ENCODE measurements at regions not wholly inside any gene's neighbourhood (a gene's known extent, or its start where the extent isn't known, plus 50 kb on each side); places are given as distances from the start of the nearest gene placed in this dataset.

DNA sequence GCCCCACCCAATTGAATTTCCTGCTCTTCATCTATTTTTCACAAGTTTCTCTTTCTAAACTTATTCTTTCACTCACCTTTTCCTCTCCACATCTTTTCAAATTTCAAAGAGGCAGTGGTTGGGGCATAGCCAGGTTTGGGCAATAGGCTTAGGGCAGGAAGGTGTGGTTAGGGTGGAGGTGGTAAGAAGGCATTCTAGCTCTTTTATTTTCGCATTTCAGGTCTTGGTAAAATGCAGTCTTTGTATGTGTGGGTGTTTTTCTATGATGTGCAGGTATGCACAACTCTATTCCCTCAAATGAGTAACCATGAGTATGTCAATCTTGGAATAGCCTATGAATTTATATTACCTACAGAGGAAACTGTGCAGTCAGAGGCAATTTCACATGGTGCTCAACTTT lies 129.8 kb upstream of the IFNE start:
- intact Hi-C loops (cut with DNase I) = no loop called here
- no peak overlapping the region for H3K4me3 ChIP-seq
- 44 to 59% (median 55%) methylated on average over 1 of the region's 1 CpG for WGBS, 4 donors
- TF ChIP-seq POLR2A (IDR thresholded peaks at IDR 0.05) = no peak
- TF ChIP-seq, protein P1, sequence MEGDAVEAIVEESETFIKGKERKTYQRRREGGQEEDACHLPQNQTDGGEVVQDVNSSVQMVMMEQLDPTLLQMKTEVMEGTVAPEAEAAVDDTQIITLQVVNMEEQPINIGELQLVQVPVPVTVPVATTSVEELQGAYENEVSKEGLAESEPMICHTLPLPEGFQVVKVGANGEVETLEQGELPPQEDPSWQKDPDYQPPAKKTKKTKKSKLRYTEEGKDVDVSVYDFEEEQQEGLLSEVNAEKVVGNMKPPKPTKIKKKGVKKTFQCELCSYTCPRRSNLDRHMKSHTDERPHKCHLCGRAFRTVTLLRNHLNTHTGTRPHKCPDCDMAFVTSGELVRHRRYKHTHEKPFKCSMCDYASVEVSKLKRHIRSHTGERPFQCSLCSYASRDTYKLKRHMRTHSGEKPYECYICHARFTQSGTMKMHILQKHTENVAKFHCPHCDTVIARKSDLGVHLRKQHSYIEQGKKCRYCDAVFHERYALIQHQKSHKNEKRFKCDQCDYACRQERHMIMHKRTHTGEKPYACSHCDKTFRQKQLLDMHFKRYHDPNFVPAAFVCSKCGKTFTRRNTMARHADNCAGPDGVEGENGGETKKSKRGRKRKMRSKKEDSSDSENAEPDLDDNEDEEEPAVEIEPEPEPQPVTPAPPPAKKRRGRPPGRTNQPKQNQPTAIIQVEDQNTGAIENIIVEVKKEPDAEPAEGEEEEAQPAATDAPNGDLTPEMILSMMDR (IDR thresholded peaks at IDR 0.05) = no peak
- no peaks in the 10 kb centered on the region for H3K9me3 ChIP-seq (replicated peaks in 1 of 3)
- H3K27ac ChIP-seq = no peak overlapping the region
- no peaks in the 10 kb centered on the region for H3K36me3 ChIP-seq (replicated peaks in 1 of 2)
- no peaks in the 10 kb centered on the region for H3K4me1 ChIP-seq (replicated peaks in 1 of 2)
- no peaks in the 10 kb centered on the region for H3K27me3 ChIP-seq
- DNase-seq = no peak

DNA sequence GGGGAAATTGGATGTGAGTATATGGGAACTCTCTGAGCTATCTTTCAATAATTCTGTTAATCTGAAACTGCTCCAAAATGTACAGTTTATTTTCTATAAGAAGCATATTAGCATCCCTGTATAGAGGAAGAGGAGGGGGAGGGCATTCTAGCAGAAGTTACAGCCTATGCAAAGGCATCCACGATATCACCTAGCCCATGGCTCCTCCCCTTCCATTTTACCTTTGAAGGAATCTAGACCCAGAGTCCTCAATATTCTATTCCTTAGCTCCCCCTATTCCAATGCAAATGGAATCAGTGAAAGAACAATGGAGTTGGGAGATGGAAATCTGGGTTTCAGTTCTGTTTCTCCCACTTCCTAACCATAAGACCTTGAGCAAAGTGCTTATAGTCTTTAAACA lies 132.9 kb upstream of the IFNE start:
- no peaks in the 10 kb centered on the region for H3K27me3 ChIP-seq
- H3K27ac ChIP-seq = no peak overlapping the region
- WGBS, 4 donors = 18 to 30% (median 29%) methylated on average over 1 of the region's 1 CpG
- intact Hi-C loops (cut with DNase I) = no loop called here
- H3K36me3 ChIP-seq (replicated peaks in 1 of 2) = no peaks in the 10 kb centered on the region
- H3K4me1 ChIP-seq (replicated peaks in 1 of 2) = no peaks in the 10 kb centered on the region
- TF ChIP-seq, protein P1 (IDR thresholded peaks at IDR 0.05) = no peak
- no peak for TF ChIP-seq POLR2A (IDR thresholded peaks at IDR 0.05)
- H3K9me3 ChIP-seq (replicated peaks in 1 of 3) = no peaks in the 10 kb centered on the region
- no peak overlapping the region for H3K4me3 ChIP-seq
- DNase-seq = no peak

DNA sequence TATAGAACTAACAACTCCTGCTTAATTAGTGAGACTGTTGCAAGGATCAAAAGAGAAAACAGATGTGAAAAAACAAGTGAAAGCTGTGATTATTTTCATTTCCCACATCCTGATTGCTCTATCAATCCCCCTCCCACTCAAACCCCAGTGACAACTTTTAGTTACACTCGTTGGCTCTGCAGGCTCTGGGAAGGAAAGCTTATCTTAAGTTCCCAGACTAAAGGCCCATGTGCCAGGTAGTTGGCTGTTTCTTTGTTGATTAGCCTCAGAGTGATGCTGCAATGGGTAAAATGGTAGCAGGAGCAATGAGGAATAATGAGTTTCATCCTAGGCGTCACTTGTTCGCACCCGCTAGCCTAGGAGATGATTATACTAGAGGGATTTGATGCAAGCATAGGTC lies 133.3 kb upstream of the IFNE start:
- Histone ChIP-seq H3K9me3 (replicated peaks in 1 of 3) (no peaks in the 10 kb centered on the region), H3K36me3 (replicated peaks in 1 of 2) (no peaks in the 10 kb centered on the region), H3K4me3 (no peak overlapping the region), H3K4me1 (replicated peaks in 1 of 2) (no peaks in the 10 kb centered on the region), H3K27ac (no peak overlapping the region), H3K27me3 (no peaks in the 10 kb centered on the region)
- intact Hi-C loops (cut with DNase I) = no loop called here
- WGBS, 4 donors = 64 to 77% (median 73%) methylated on average over 4 of the region's 4 CpGs
- DNase-seq = no peak
- no peak for TF ChIP-seq POLR2A (IDR thresholded peaks at IDR 0.05)
- TF ChIP-seq, protein P1 (IDR thresholded peaks at IDR 0.05) = no peak

DNA sequence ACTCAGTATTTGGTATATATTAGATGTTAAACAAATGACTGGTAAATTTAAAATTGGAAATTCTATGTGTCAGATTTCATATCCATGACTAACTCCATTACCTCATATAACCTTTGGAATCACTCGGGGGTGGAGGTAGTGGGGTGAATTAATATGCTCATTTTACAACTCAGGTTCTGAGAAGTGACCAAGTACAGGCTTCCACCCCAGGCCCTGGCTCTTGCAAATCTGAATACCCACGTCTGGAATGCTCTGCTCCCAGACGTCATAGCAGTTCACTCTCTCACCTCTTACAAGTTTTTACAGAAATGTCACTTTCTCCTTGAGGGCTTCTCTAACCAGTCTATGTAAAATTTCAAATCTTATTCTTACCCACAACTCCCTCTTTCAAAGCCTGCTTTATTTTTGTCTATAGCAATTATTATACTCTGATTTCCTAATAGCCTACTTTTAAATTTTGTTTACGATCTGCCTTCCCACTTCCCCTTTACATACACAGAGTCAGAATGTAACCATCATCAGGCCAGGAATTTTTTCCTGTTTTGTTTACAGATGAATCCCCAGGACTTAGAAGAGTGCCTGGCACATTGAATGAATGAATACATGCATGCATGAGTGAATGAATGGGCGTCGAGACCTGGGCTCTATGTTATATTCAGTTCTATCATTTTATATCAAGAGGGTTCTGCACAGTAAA lies 134.1 kb upstream of the IFNE start:
- no peaks in the 10 kb centered on the region for H3K36me3 ChIP-seq (replicated peaks in 1 of 2)
- TF ChIP-seq POLR2A (IDR thresholded peaks at IDR 0.05) = no peak
- TF ChIP-seq, protein P1 (IDR thresholded peaks at IDR 0.05) = no peak
- intact Hi-C loops (cut with DNase I) = no loop called here
- no peaks in the 10 kb centered on the region for H3K9me3 ChIP-seq (replicated peaks in 1 of 3)
- WGBS, 4 donors = 61 to 71% (median 66%) methylated on average over 6 of the region's 6 CpGs
- H3K27me3 ChIP-seq = no peaks in the 10 kb centered on the region
- H3K4me3 ChIP-seq = no peak overlapping the region
- H3K4me1 ChIP-seq (replicated peaks in 1 of 2) = no peaks in the 10 kb centered on the region
- DNase-seq = no peak
- no peak overlapping the region for H3K27ac ChIP-seq

Data from adrenal gland (tissue), 9 donors.